Endodermal cell (in vitro differentiated cells): ENCODE measurements at regions not wholly inside any gene's neighbourhood (a gene's known extent, or its start where the extent isn't known, plus 50 kb on each side); places are given as distances from the start of the nearest gene placed in this dataset.

Source experiments
- DNase-seq: peaks from one replicate; pipeline ENCODE4 v3.0.0-alpha.2; 2017
- H3K27ac ChIP-seq: 2 replicates; pipeline ENCODE4 v1.5.1; 2013; ENCODE audit warnings: mild to moderate bottlenecking, low read depth, low read length, moderate library complexity
- H3K27me3 ChIP-seq: 2 replicates; pipeline ENCODE4 v1.6.1; 2013; ENCODE audit warnings: mild to moderate bottlenecking, low read length, moderate library complexity; ENCODE audit not compliant: insufficient read depth, control insufficient read depth, poor library complexity, severe bottlenecking
- H3K36me3 ChIP-seq: 2 replicates; pipeline ENCODE4 v1.7.0; 2013; ENCODE audit warnings: mild to moderate bottlenecking, low read length, moderate library complexity; ENCODE audit not compliant: control insufficient read depth, insufficient read depth
- H3K4me1 ChIP-seq: one replicate; pipeline ENCODE4 v1.7.0; 2013; ENCODE audit warnings: low read length; ENCODE audit not compliant: control insufficient read depth, insufficient read depth
- H3K4me3 ChIP-seq: 2 replicates; pipeline ENCODE4 v1.5.1; 2013; ENCODE audit warnings: mild to moderate bottlenecking, low read length, moderate library complexity
- H3K9ac ChIP-seq: 2 replicates; pipeline ENCODE4 v1.6.1; 2013; ENCODE audit warnings: mild to moderate bottlenecking, low read length, moderate library complexity; ENCODE audit not compliant: poor library complexity, severe bottlenecking; ENCODE audit errors: extremely low read depth
- H3K9me3 ChIP-seq: 2 replicates; pipeline ENCODE4 v1.6.1; 2013; ENCODE audit warnings: mild to moderate bottlenecking, low read length, moderate library complexity; ENCODE audit not compliant: control insufficient read depth
- H3K27ac Mint-ChIP-seq: 2 replicates; pipeline ENCODE4 v1.8.0; 2020; ENCODE audit warnings: mixed read lengths
- H3K27me3 Mint-ChIP-seq: 2 replicates; pipeline ENCODE4 v1.8.0; 2021; ENCODE audit warnings: mild to moderate bottlenecking, mixed read lengths; ENCODE audit not compliant: insufficient read depth
- H3K36me3 Mint-ChIP-seq: 2 replicates; pipeline ENCODE4 v1.8.0; 2020; ENCODE audit warnings: low read depth, mixed read lengths
- H3K4me1 Mint-ChIP-seq: 2 replicates; pipeline ENCODE4 v1.8.0; 2020; ENCODE audit warnings: mixed read lengths
- H3K4me3 Mint-ChIP-seq: 2 replicates; pipeline ENCODE4 v1.8.0; 2020; ENCODE audit warnings: mild to moderate bottlenecking, moderate library complexity, mixed read lengths
- H3K9me3 Mint-ChIP-seq: 2 replicates; pipeline ENCODE4 v1.8.0; 2020; ENCODE audit warnings: mild to moderate bottlenecking, mixed read lengths
- CTCF ChIP-seq: fragments of 200-600 bp; sonication (generic); conservative IDR thresholded peaks from 2 replicates; pipeline ENCODE4 v1.5.0; 2021; ENCODE audit warnings: antibody characterized with exemption, mild to moderate bottlenecking
- WGBS, 2 experiments: methylation state at CpG; one replicate each; pipeline versions ENCODE4 v1.1.5 to v1.1.7; 2013; ENCODE audit warnings: missing lambda C conversion rate in 2 of 2, mixed read lengths in 1 of 2; ENCODE audit not compliant: insufficient coverage in 1 of 2, insufficient read length in 1 of 2; 5-methylcytosine and 5-hydroxymethylcytosine counted together

GRCh38 chr3:34019158-34019557 lies 220.7 kb downstream of the PDCD6IP start:
- Mint-ChIP-seq H3K36me3 (no peaks in the 10 kb centered on the region), H3K4me3 (no peak overlapping the region), H3K27me3 (peaks cover 80% of the 10 kb centered on the region), H3K27ac (no peak overlapping the region), H3K9me3 (no peaks in the 10 kb centered on the region), H3K4me1 (peaks cover 28% of the 10 kb centered on the region)
- no peaks in the 10 kb centered on the region for H3K36me3 ChIP-seq
- no peak overlapping the region for H3K9ac ChIP-seq
- TF ChIP-seq CTCF, result no peak
- no peak overlapping the region for H3K27ac ChIP-seq
- H3K27me3 ChIP-seq, result peaks cover 83% of the 10 kb centered on the region
- peaks cover 9% of the 10 kb centered on the region for H3K9me3 ChIP-seq
- H3K4me1 ChIP-seq, result peaks cover 18% of the 10 kb centered on the region
- DNase-seq, result no peak
- H3K4me3 ChIP-seq, result no peak overlapping the region
- 87% methylated on average over 1 of the region's 2 CpGs; no CpG with 5 or more reads in 1 of the 2 experiments for WGBS, 2 experiments

GRCh38 chr3:34020170-34020569 lies 221.7 kb downstream of the PDCD6IP start:
- no peak for DNase-seq
- Mint-ChIP-seq H3K36me3 (no peaks in the 10 kb centered on the region), H3K4me3 (no peak overlapping the region), H3K9me3 (no peaks in the 10 kb centered on the region), H3K27ac (no peak overlapping the region), H3K4me1 (peaks cover 28% of the 10 kb centered on the region), H3K27me3 (peaks cover 80% of the 10 kb centered on the region)
- H3K4me1 ChIP-seq, result peaks cover 18% of the 10 kb centered on the region
- H3K9me3 ChIP-seq, result peaks cover 9% of the 10 kb centered on the region
- no peak overlapping the region for H3K9ac ChIP-seq
- TF ChIP-seq CTCF, result no peak
- H3K36me3 ChIP-seq, result no peaks in the 10 kb centered on the region
- H3K27ac ChIP-seq, result no peak overlapping the region
- H3K27me3 ChIP-seq, result peaks cover 85% of the 10 kb centered on the region
- no peak overlapping the region for H3K4me3 ChIP-seq

GRCh38 chr3:34020726-34021680 lies 222.6 kb downstream of the PDCD6IP start:
- H3K4me3 Mint-ChIP-seq, result no peak overlapping the region
- H3K9me3 Mint-ChIP-seq, result no peaks in the 10 kb centered on the region
- 92 to 93% methylated on average over 4 to 8 of the region's 8 CpGs for WGBS, 2 experiments
- H3K36me3 Mint-ChIP-seq, result no peaks in the 10 kb centered on the region
- H3K9me3 ChIP-seq, result peaks cover 3% of the 10 kb centered on the region
- TF ChIP-seq CTCF, result no peak
- no peak for DNase-seq
- peaks cover 18% of the 10 kb centered on the region for H3K4me1 ChIP-seq
- no peak overlapping the region for H3K9ac ChIP-seq
- no peak overlapping the region for H3K4me3 ChIP-seq
- H3K36me3 ChIP-seq, result no peaks in the 10 kb centered on the region
- peaks cover 28% of the 10 kb centered on the region for H3K4me1 Mint-ChIP-seq
- no peak overlapping the region for H3K27ac Mint-ChIP-seq
- H3K27ac ChIP-seq, result no peak overlapping the region
- peaks cover 79% of the 10 kb centered on the region for H3K27me3 Mint-ChIP-seq
- H3K27me3 ChIP-seq, result peaks cover 85% of the 10 kb centered on the region
